Activated CD4-positive, alpha-beta T cell treated with anti-CD3 and anti-CD28 coated beads, Interleukin-2, Interleukin-6, amounts not matched to agents 100 ng/mL and 50 ng/mL, durations not matched to agents 16 hours and 8 hours (primary cell): ENCODE measurements at regions not wholly inside any gene's neighbourhood (a gene's known extent, or its start where the extent isn't known, plus 50 kb on each side); places are given as distances from the start of the nearest gene placed in this dataset.
"Not testable (repeated sequence)": the region's sequence is repeated elsewhere in the genome, so short reads cannot be mapped to it uniquely, and the experiment has no call there.

Experiments
- DNase-seq: peaks from one replicate; pipeline ENCODE4 v3.0.0-alpha.2; 2020

- no peak for DNase-seq
These were observed 394.1 kb downstream of the ZBBX start for GRCh38 chr3:166986000-166986399.

GRCh38 chr3:166975796-166976195, 404.3 kb downstream of the ZBBX start:
- not testable (repeated sequence) for DNase-seq

- DNase-seq = not testable (repeated sequence)
These were observed 412.4 kb downstream of the ZBBX start for GRCh38 chr3:166967714-166968113.

- no peak for DNase-seq
These were observed 417.2 kb downstream of the ZBBX start for GRCh38 chr3:166962911-166963310.

- no peak for DNase-seq
These were observed 423.0 kb downstream of the ZBBX start for GRCh38 chr3:166957121-166957520.

- no peak for DNase-seq
These were observed 424.7 kb downstream of the ZBBX start for GRCh38 chr3:166955201-166955939.

GRCh38 chr3:166934879-166935278, 445.2 kb downstream of the ZBBX start:
- no peak for DNase-seq

- DNase-seq = no peak
These were observed 462.7 kb downstream of the ZBBX start for GRCh38 chr3:166917437-166917836.

- no peak for DNase-seq
These were observed 477.7 kb downstream of the ZBBX start for GRCh38 chr3:166902374-166902773.

- DNase-seq = no peak
These were observed 479.1 kb downstream of the ZBBX start for GRCh38 chr3:166900866-166901577.

- DNase-seq = no peak
These were observed 482.3 kb downstream of the ZBBX start for GRCh38 chr3:166897811-166898210.

GRCh38 chr3:166889241-166889640, 490.9 kb downstream of the ZBBX start:
- no peak for DNase-seq

GRCh38 chr3:166879661-166880060, 500.4 kb downstream of the ZBBX start:
- no peak for DNase-seq

GRCh38 chr3:166877971-166878370, 502.1 kb downstream of the ZBBX start:
- no peak for DNase-seq

GRCh38 chr3:166864473-166865467, 515.3 kb downstream of the ZBBX start:
- DNase-seq = no peak

- DNase-seq = no peak
These were observed 519.9 kb downstream of the ZBBX start for GRCh38 chr3:166860217-166860616.

- DNase-seq = no peak
These were observed 535.8 kb downstream of the ZBBX start for GRCh38 chr3:166844329-166844728.

- not testable (repeated sequence) for DNase-seq
These were observed 537.3 kb downstream of the ZBBX start for GRCh38 chr3:166842784-166843183.

GRCh38 chr3:166837535-166837934, 542.6 kb downstream of the ZBBX start:
- DNase-seq = peak; percentile 8

- DNase-seq = no peak
These were observed 543.3 kb downstream of the ZBBX start for GRCh38 chr3:166836836-166837235.

- DNase-seq = no peak
These were observed 550.2 kb downstream of the ZBBX start for GRCh38 chr3:166829896-166830295.

- DNase-seq = no peak
These were observed 561.6 kb downstream of the ZBBX start for GRCh38 chr3:166818464-166818863.

GRCh38 chr3:166817269-166817668, 562.8 kb downstream of the ZBBX start:
- not testable (repeated sequence) for DNase-seq
